K562 (cell line): ENCODE measurements at regions not wholly inside any gene's neighbourhood (a gene's known extent, or its start where the extent isn't known, plus 50 kb on each side); places are given as distances from the start of the nearest gene placed in this dataset.

ENCODE experiments used
- CTCF ChIP-seq, 3 experiments: IDR thresholded peaks in 2 of 3; conservative IDR thresholded peaks in 1 of 3; 2 replicates each; pipeline ENCODE4 v1.5.1; 2011 to 2012; ENCODE audit warnings: low read length in 3 of 3, mild to moderate bottlenecking in 3 of 3, control low read depth in 2 of 3, improper control_type of control experiment in 1 of 3, inconsistent platforms in 1 of 3, low read depth in 1 of 3, mixed read lengths in 1 of 3, moderate library complexity in 1 of 3; ENCODE audit not compliant: insufficient read depth in 2 of 3
- JUN ChIP-seq, 2 experiments: sonication (generic) in 1 of 2; formaldehyde crosslinking in 1 of 2; IDR thresholded peaks; 2 replicates each; pipeline versions ENCODE4 v1.6.1 to v1.8.0; 2012 to 2022; ENCODE audit warnings: borderline replicate concordance in 2 of 2, mild to moderate bottlenecking in 2 of 2, improper control_type of control experiment in 1 of 2, low read depth in 1 of 2, low read length in 1 of 2, missing genetic modification reagents in 1 of 2
- POLR2A ChIP-seq: fragments of 450-650 bp; conservative IDR thresholded peaks from 2 replicates; pipeline ENCODE4 v1.6.1; 2016
- REST ChIP-seq, 2 experiments: fragments of 450-650 bp; formaldehyde crosslinking in 1 of 2; IDR thresholded peaks; 2 replicates each; pipeline versions ENCODE4 v1.4.0 to v1.6.1; 2014 to 2020; ENCODE audit warnings: mild to moderate bottlenecking in 2 of 2, borderline replicate concordance in 1 of 2, low read depth in 1 of 2
- SIX5 ChIP-seq, 2 experiments: IDR thresholded peaks; 2 replicates each; pipeline ENCODE4 v1.6.1; 2011; ENCODE audit warnings: low read length in 2 of 2, borderline replicate concordance in 1 of 2, low read depth in 1 of 2, mild to moderate bottlenecking in 1 of 2, moderate library complexity in 1 of 2; ENCODE audit not compliant: insufficient read depth in 1 of 2
- SRF ChIP-seq, 2 experiments: fragments of 250-450, 450-650 bp in 1 of 2; sonication (Bioruptor Pico) in 1 of 2; sonication (generic) in 1 of 2; formaldehyde crosslinking; IDR thresholded peaks; 2 replicates each; pipeline versions ENCODE4 v1.5.0 to v1.5.1; 2020 to 2022; ENCODE audit warnings: mild to moderate bottlenecking in 1 of 2, missing genetic modification reagents in 1 of 2
- TAF1 ChIP-seq: IDR thresholded peaks from 2 replicates; pipeline ENCODE4 v1.6.1; 2011; ENCODE audit warnings: mild to moderate bottlenecking, low read length, moderate library complexity; ENCODE audit not compliant: insufficient read depth, control insufficient read depth, severe bottlenecking; ENCODE audit errors: extremely low read depth
- TEAD2 ChIP-seq: fragments of 450-650 bp; IDR thresholded peaks from 2 replicates; pipeline ENCODE4 v1.6.1; 2016; ENCODE audit warnings: missing genetic modification characterization, control low read depth, missing compliant biosample characterization
- ZNF263 ChIP-seq: sonication (generic); formaldehyde crosslinking; IDR thresholded peaks from 2 replicates; pipeline ENCODE4 v1.8.0; 2022; ENCODE audit warnings: mild to moderate bottlenecking, missing genetic modification reagents, borderline replicate concordance

GRCh38 chr14:101040538-101041442 lies 137.3 kb upstream of the RTL1 start:
- TF ChIP-seq TEAD2 (no peak), REST (IDR thresholded peaks at IDR 0.05; ENCODE audit: borderline replicate concordance) (no peak), REST (CRISPR knock-in tag; IDR thresholded peaks at IDR 0.05; ENCODE audit: low read depth) (no peak), ZNF263 (CRISPR knock-in tag) (no peak), CTCF (IDR thresholded peaks at IDR 0.05 in 2 of 3, conservative IDR thresholded peaks at IDR 0.05 in 1 of 3; ENCODE audit: insufficient read depth in 2 of 3, low read depth in 1 of 3, low read length in 3 of 3) (no peak), TAF1 (no peak), POLR2A (no peak), SIX5 (IDR thresholded peaks at IDR 0.05; ENCODE audit: borderline replicate concordance in 1 of 2, insufficient read depth in 1 of 2, low read depth in 1 of 2, low read length in 2 of 2) (no peak), SRF (CRISPR knock-in tag; IDR thresholded peaks at IDR 0.05) (no peak), JUN (IDR thresholded peaks at IDR 0.05; ENCODE audit: borderline replicate concordance, low read depth, low read length) (no peak), JUN (CRISPR knock-in tag; IDR thresholded peaks at IDR 0.05; ENCODE audit: borderline replicate concordance) (no peak)
